SHP77 (cell line): ENCODE measurements at regions not wholly inside any gene's neighbourhood (a gene's known extent, or its start where the extent isn't known, plus 50 kb on each side); places are given as distances from the start of the nearest gene placed in this dataset.
A peak's percentile ranks its signal among the peaks of the same experiment; 100 is the strongest.

Experiments
- DNase-seq, 2 experiments: peaks; one replicate each; lab custom pipeline; 2025; lab: John Stamatoyannopoulos, UW

DNA sequence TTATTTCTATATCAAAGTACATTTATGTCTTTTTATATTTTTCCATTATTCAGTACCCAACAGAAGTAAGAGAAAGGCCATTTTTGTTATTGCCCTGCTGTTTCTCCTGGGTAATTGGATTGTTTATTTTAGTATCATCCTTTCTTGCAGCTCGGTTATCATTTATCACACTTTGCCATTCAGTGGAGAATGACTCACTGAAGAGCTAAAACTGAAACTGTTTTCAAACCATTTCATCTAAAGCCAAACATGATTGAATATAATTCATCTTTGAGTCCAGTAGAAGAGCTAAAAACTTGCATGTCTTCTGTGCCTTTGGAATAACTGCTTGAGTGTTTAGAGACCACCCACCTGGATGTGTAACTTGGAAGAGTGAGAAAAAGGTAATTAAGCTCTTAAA, 139.5 kb upstream of the PRDM9 start:
- DNase-seq, result no peak

DNA sequence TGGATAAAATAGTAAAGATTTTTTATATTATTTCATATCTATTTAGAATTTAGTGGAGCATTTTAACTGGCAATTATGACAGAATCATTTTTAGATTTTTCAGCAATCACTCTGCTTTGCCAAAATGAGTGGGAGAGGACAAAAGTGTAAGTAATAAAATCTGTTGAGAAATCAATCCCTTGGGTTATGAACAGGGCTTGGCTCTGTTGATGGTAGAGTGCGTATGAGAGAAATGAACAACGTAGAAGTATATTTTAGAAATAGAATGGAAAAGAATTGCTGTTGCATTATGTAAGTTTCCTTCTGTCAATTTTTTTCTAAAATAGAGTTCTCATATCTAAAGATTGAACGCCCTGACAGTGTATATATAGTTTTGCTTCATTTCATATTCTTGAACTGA, 154.1 kb upstream of the PRDM9 start:
- no peak for DNase-seq

DNA sequence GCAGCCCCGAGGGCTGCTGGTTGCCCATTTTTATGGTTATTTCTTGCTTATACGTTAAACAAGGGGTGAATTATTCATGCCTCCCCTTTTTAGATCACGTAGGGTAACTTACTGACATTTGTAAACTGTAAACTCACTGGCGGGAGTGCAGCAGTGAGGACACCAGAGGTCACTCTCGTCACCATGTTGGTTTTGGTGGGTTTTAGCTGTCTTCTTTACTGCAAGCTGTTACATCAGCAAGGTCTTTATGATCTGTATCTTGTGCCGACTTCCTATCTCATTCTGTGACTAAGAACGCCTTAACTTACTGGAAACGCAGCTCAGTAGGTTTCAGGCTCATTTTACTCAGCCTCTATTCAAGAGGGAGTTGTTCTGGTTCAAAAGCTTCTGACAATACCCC, 155.0 kb upstream of the PRDM9 start:
- peak; percentile 50 to 72 for DNase-seq

DNA sequence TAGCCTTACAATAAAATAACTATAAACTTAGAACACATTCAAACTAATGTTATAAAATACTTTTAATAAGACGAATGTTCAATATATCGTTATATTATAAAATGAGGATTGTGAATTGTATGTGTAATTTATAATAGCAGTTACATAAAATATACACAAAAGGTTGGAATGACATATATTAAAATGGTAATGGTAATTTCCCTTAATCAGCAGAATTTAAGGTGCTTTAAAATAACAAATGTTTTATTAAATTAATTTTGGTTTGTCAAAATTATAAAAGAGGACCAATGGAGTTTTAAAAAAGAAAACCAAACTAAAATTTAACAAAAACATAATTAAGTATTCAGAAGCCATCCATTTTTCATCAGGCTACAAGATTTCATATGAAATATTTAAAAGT, 164.3 kb upstream of the PRDM9 start:
- no peak for DNase-seq

DNA sequence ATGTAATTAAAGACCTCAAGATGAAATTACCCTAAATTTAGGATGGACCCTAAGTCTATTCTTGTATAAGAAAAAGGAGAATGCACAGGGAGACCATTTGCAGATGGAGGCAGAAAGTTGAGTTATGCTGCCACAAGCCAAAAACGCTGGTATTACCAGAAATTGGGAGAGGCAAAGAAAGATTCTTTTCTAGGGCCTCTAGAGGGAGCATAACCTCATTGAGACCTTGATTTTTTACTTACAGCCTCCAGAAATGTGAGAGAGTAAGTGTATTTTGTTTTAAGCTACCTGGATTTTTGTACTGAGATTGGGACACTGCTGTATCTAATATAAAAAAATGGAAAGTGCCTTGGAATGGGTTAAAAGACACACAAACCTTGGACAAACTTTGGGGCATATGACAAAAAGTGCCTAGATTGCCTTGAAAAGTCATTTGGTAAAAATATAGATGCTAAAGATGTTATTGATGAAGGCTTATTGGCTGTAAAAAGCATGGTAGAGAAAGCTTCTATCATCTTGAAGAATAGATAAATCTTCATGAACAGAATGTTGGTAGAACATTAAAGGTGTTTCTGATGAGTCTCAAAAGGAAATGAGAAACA, 174.7 kb upstream of the PRDM9 start:
- DNase-seq, result peak; percentile 14 to 31

DNA sequence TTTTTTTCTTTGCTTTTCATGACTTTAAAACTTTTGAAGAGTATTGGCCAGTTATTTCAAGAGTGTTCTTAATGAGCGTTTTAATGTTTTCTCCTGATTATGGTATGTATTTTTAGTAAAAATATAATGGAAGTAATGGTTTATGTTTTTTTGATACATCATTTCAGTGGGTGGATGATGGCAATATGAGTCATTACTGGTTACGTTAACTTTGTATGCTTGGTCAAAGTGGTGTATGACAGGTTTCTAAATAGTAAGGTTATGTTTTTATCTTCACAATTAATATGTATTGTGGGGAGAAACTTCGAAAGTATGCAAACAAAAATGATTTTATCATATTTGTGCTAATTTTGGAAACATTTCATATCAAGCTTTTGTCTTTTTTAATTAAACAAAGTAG, 176.7 kb upstream of the PRDM9 start:
- DNase-seq, result no peak

DNA sequence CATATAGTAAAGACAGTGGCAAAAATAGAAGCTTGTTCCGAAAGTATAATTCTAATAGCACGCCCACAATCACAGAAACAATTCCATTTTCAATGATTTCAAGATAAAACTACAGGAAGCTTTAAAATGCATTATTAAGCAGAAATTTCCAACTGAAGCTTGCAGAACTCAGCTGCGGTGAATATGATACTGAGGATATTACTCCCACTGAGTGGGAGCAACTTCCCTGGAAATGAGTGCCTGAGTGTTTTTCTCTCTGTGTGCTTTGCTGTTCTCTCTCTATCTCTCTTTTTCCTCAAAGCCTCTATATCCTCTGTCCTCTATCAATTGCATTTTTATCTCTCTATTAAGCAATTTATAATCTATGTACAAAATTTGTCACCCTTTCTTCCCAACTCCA, 187.5 kb upstream of the PRDM9 start:
- DNase-seq, result no peak

DNA sequence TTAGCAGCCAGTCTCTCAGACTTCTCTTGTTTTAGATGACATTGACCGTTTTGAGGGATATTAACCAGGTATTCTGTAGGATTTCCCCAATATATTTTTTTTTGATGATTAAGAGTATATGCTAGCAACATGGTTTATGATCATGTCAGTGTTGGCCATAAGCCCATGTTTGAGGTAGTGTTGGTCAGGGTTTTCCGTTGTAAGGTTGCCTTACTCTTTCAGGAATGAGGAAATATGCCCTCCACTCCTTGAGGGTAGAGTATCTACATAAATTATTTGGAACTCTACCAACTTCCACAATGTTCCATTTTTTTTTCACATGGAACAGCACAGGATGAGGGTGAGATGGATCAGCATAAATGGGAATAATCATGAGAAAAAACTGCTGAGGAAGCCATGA, 188.4 kb upstream of the PRDM9 start:
- DNase-seq, result no peak

DNA sequence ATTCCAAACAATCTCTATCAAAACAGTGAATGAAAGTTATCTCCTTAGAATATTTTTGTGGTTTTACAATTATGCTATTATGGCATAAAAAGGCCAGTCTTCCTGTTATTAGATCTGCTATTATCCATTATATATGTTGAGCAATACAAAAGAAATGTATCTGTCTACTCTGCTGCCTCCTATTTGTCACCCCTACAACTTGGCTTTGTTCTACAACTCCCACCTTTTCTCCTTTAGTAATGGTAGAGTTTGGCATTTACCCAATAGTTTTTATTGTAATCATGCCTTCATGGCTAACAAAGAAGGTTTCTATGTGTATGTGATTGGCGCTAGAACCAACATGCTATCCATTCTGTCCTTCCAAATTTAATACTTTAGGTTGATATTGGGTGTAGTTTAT, 189.2 kb upstream of the PRDM9 start:
- no peak for DNase-seq

DNA sequence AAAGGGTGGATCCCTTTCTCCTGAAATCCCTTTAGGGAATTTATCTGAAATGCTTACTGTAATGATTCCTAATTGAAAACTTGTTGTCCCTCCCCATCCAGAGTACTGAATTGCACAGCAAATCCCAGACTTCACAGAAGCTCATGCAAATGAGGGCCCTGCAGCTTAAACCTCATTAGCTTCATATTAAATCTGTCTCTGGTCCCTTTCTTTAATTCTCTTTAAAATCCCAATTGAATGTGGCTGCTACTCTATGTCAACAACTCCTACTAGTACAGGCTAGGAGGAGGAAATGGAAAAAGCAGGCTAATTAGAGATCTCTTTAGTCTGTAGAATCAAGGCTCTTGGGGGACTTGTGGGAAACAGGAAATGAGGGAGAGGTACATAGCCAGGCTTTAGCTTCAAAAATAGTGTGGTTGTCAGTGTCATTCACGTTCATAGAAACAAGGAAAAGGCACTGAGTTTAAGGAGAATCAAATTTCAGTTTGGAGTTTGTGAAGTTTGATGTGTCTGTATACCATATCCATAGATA, 191.3 kb upstream of the PRDM9 start:
- DNase-seq, result no peak

DNA sequence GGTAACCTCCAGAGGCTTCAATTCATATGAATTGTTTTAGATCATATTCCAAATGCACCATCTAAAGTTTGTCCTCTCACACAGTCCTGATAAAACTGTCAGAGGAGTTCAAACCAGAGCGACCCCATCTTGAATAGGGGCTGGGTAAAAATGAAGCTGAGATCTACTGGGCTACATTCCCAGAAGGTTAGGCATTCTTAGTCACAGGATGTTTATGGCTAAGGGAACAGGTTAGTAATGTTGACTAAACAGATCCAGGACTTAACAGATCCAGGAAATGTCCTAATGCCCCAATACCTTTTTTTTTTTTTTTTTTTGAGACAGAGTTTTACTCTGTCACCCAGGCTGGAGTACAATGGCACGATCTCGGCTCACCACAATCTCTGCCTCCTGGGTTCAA, 192.6 kb upstream of the PRDM9 start:
- DNase-seq, result no peak

DNA sequence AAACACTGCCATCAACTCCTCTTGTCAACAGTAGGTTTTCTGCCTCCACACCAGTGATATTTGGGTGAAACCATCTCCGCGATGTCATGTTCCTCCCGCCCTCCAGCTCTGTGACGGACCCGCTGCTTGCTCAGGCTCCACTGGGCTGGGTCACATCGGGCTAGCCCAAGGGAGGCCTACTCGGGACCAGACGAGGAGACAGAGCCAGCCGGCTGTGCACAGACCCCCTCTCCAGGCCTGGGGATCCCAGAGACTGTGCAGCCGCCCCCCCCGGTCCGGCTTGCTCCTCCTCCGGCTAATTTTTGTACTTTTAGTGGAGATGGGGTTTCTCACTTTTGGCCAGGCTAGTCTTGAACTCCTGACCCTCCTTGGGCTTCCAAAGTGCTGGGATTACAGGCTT, 202.4 kb upstream of the PRDM9 start:
- DNase-seq, result no peak

DNA sequence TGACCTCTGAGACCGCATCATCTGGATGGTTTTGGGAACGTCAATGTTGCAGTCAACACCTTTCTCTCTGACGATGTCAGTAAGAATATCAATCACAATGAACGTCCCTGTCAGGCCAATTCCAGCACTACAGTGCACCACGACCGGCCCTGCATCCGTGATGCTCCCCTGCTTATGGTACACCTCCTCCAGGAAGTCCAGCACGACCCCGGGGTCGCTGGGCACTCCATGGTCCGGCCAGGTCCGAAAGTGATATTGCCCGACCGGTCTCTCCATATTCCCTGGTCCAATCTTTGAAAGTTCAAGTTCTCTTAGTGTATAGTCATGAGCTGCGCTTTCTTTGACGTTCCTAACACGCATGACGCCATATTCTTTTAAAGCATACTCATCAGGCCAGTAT, 203.6 kb upstream of the PRDM9 start:
- DNase-seq, result no peak

DNA sequence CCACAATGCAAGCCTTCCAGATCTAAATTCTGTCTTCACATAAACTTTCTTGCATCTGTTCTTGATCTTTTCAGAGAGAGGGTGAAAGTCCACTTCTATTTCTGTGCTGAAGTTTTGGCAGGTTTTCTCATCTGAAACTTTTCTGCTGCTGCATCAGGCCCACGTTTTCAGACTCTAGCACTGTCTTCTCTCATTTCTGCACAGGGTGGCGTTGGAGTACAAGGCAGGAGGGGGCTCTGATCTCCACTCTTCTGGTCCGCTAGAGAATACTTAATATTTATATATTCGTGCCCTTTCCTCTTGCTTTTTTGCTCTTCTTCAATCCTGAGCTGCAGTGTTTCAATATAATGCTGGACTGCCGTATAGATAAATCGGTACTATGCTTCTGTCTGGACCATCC, 204.0 kb upstream of the PRDM9 start:
- DNase-seq, result no peak

DNA sequence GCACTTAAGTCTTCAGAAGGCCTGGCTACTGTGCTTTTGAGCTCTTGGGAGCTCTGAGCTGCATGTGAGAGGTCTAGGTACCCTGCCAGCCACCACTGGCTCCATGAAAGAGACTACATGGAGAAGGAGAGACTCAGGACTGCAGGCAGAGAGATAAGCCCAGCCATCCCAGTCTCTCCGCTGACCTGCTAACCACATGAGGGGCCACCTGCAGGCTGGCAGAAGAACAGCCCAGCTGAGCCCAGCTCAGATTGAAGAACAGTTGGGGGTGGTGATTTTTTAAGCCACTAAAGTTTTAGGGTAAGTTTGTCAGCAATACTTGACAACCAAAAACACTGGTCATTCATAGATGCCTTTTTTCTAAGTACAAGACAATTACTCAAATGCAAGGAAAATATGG, 205.0 kb upstream of the PRDM9 start:
- DNase-seq, result no peak

DNA sequence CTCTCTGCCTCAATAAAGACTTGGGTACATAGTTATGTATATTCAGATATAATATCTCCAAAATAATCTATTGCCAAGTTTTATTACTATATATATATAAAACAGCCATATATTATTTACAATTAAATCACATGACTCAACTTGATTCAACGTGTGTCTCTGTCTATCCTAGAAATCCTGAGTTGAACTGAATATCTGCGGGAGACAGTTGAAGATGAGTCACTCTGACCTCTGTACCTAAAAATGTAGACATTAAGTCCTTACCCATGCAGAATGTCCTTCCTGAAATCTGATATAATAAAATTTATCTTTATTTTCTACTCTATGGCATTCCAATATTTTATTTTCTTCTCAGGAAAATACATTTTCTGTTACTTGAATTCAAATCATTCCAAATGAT, 218.2 kb upstream of the PRDM9 start:
- DNase-seq, result no peak

DNA sequence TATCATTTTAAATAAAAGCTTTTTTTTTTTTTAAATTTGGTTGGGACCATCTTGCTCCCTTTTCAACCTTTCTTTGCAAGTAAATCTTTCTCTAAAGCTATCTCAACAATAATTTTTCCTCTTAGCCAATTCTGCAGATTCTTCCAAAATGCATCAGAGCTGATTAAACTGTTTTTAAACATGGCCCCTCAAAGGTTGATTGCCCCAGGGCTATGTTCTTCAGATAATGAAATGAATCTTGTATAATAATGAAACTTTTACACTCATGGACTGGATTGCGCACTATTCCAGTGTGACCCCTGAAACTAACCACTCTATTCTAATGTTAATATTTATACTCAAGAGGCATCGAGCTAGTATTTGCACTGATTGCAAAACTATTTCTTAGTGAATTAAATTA, 222.8 kb upstream of the PRDM9 start:
- no peak for DNase-seq

DNA sequence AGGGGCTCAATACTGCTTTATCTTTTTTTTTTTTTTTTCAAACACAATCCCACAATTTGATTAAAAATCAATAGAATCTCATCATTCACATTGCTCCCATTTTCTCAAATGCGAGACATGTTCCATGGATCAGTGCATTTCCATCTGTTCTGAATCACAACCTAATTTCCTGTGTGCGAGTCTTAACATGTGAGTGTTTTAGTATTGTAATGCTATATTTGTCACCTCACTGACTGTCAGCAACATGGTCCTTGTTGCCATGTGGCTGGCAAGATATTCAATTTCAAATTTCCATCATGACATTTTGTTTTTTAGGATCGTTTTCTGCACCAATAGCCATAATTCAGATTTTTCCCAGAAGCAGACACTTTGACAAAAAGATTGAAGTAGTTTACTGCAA, 233.2 kb upstream of the PRDM9 start:
- DNase-seq, result no peak

DNA sequence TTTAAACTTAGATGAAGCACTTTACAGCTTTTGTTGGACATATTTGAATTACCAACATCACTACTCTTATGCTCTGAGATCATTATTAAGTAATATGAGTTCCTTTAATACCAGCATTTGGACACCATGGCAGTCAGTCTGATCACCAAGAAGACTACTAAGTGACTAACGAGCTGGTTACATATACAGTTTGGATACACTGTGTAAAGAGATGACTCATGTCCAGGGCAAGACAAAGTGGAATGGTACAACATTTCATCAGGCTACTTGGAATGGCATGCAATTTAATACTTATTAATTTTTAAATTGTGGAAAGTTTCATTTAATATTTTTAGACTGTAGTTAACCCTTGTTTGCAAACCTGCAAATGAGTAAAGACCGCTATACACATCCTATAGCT, 237.4 kb upstream of the PRDM9 start:
- DNase-seq, result peak in 1 of 2 experiments; percentile 4

DNA sequence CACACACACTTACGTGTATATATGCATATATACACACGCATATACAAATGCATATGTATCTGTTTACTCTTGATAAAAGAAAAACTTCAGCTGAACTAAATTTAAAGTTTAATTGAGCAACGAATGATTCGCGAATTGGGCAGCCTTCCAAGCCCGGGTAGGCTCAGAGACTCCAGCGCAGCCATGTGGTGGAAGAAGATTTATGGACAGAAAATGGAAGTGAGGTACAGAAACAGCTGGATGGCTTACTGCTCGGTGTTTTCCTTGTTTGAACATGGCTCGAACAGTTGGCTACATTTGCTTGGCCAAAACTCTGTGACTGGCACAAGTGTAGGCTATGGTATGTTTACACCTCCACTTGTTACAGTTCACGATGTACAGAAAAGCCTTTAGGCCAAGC, 239.3 kb upstream of the PRDM9 start:
- DNase-seq, result peak; percentile 34 to 63

DNA sequence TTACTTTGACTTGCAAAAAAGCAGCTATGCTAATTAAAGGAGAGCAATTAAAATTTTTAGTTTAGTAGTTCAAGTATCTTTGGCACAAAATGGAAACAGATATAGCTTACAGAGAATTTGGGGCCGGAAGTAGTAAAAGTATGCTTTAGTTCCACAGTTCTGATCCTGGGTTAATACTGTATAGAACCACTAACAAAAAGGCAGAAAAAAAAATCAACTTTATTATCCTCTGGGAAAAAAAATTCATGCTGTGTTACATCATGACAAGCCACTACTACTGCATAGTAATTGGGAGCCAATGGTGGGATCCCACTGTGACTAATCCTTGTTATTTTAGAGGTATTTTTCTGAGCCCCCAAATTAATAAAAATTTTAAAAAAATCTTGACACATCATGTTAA, 246.8 kb upstream of the PRDM9 start:
- no peak for DNase-seq

DNA sequence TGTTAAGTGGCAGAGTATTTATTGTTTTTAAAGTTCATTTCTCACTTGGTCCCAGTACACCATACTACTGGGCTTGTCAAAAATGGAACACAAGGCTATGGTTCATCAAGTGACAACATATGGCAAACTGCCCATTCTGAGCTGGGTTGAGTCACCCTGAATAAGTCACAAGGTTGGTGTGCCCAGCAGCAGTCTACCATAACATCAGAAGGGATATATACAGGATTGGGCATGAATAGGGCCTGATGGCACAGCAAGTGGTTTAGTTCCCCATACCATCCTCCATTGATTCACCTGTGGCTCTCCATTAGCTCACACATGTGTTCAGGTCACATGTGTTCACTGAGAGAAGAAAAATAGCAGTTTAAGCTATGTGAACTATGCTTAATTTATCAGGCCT, 249.8 kb upstream of the PRDM9 start:
- peak in 1 of 2 experiments; percentile 6 for DNase-seq

DNA sequence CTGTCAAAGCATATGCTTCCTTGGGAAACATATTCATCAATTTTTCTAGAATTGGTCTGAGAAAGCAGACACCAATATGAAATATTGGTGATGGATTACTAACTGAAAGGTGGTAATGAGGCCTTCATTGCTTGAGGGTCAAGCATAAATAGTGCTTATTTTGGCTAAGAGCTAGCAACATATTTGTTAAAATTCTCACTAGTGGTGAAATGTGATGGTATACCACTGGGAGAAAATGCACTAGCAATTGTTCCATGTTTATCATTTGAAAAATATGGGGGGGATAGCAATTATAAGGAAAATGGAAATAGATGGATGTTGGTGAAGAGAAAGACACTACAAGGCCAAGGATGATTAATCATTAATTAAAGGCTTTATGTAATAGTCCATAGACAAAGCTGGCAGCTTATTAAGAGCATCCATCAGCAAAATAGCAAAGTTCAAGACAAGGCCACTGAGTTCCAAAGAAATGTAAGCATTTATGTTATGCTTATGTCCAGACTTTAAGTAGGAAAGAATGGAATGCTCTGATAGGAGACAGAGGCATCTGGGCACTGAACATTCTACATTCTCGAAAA, 253.7 kb upstream of the PRDM9 start:
- no peak for DNase-seq

DNA sequence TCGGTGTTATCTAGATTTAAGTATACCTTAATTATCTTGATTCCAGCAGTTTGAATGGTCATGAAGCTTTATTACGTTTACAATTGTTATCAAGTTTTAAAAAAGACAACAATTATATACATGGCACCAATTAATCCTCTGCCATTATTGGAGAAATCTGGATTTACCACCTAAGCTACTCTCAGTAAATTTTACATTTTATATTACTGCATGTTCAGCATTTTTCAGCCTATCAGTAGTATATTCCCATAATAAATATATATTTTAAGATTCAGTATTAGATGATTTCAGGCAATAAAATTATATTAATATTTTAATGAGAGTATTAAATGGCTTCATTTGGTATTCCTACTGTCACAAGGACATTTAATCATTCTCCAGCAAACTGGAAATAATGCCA, 264.5 kb upstream of the PRDM9 start:
- DNase-seq, result no peak
